NCI-H146 (cell line): ENCODE measurements at regions not wholly inside any gene's neighbourhood (a gene's known extent, or its start where the extent isn't known, plus 50 kb on each side); places are given as distances from the start of the nearest gene placed in this dataset.

Source experiments
- DNase-seq: peaks from one replicate; lab custom pipeline; 2025; lab: John Stamatoyannopoulos, UW

- DNase-seq: no peak
These were observed 143.6 kb downstream of the COPRS start for GRCh38 chr17:31715446-31715845.

GRCh38 chr17:31704483-31704882 is 154.6 kb downstream of the COPRS start:
- DNase-seq: no peak

- DNase-seq: no peak
These were observed 157.0 kb downstream of the COPRS start for GRCh38 chr17:31702041-31702440.

GRCh38 chr17:31700973-31701372 is 158.1 kb downstream of the COPRS start:
- no peak for DNase-seq

- no peak for DNase-seq
These were observed 159.2 kb downstream of the COPRS start for GRCh38 chr17:31699886-31700285.

- no peak for DNase-seq
These were observed 159.8 kb downstream of the COPRS start for GRCh38 chr17:31699281-31699680.

GRCh38 chr17:31698751-31699150 is 160.3 kb downstream of the COPRS start:
- DNase-seq: no peak

- peak; percentile 27 for DNase-seq
These were observed 161.2 kb downstream of the COPRS start for GRCh38 chr17:31697838-31698237.

GRCh38 chr17:31696703-31697325 is 162.2 kb downstream of the COPRS start:
- no peak for DNase-seq

GRCh38 chr17:31696184-31696602 is 162.9 kb downstream of the COPRS start:
- DNase-seq: no peak

GRCh38 chr17:31695456-31696090 is 163.5 kb downstream of the COPRS start:
- no peak for DNase-seq

- no peak for DNase-seq
These were observed 165.4 kb downstream of the COPRS start for GRCh38 chr17:31693433-31694220.

GRCh38 chr17:31692632-31693031 is 166.4 kb downstream of the COPRS start:
- no peak for DNase-seq

GRCh38 chr17:31692027-31692426 is 167.0 kb downstream of the COPRS start:
- no peak for DNase-seq

- DNase-seq: no peak
These were observed 167.7 kb downstream of the COPRS start for GRCh38 chr17:31691251-31691905.

- DNase-seq: no peak
These were observed 168.9 kb downstream of the COPRS start for GRCh38 chr17:31690151-31690551.

GRCh38 chr17:31688701-31689100 is 170.3 kb downstream of the COPRS start:
- no peak for DNase-seq

- DNase-seq: peak; percentile 48
These were observed 171.4 kb downstream of the COPRS start for GRCh38 chr17:31687505-31688126.

- DNase-seq: no peak
These were observed 172.5 kb downstream of the COPRS start for GRCh38 chr17:31686495-31686894.

GRCh38 chr17:31684901-31685300 is 174.1 kb downstream of the COPRS start:
- DNase-seq: no peak

- DNase-seq: no peak
These were observed 178.9 kb downstream of the COPRS start for GRCh38 chr17:31680126-31680525.

- no peak for DNase-seq
These were observed 179.4 kb downstream of the COPRS start for GRCh38 chr17:31679667-31680066.
